GM04504 (cell line): ENCODE measurements at regions not wholly inside any gene's neighbourhood (a gene's known extent, or its start where the extent isn't known, plus 50 kb on each side); places are given as distances from the start of the nearest gene placed in this dataset.
"Not testable (repeated sequence)": the region's sequence is repeated elsewhere in the genome, so short reads cannot be mapped to it uniquely, and the experiment has no call there.

ENCODE experiments used
- DNase-seq: peaks from one replicate; pipeline ENCODE4 v3.0.0-alpha.2; 2012; ENCODE audit warnings: low read depth

GRCh38 chr17:74117087-74117698, 86.3 kb upstream of the RPL38 start:
- DNase-seq, result no peak

- no peak for DNase-seq
Observed at GRCh38 chr17:74117999-74118421, 85.5 kb upstream of the RPL38 start.

- DNase-seq, result no peak
Observed at GRCh38 chr17:74118504-74118903, 85.0 kb upstream of the RPL38 start.

- DNase-seq, result no peak
Observed at GRCh38 chr17:74119049-74119580, 84.4 kb upstream of the RPL38 start.

GRCh38 chr17:74119965-74120364, 83.5 kb upstream of the RPL38 start:
- no peak for DNase-seq

GRCh38 chr17:74123350-74123749, 80.1 kb upstream of the RPL38 start:
- no peak for DNase-seq

- DNase-seq, result no peak
Observed at GRCh38 chr17:74123866-74124444, 79.5 kb upstream of the RPL38 start.

GRCh38 chr17:74125156-74125555, 78.3 kb upstream of the RPL38 start:
- DNase-seq, result no peak

GRCh38 chr17:74126179-74126900, 77.1 kb upstream of the RPL38 start:
- DNase-seq, result no peak

- no peak for DNase-seq
Observed at GRCh38 chr17:74126959-74127358, 76.5 kb upstream of the RPL38 start.

- DNase-seq, result no peak
Observed at GRCh38 chr17:74128456-74129211, 74.8 kb upstream of the RPL38 start.

GRCh38 chr17:74129800-74130199, 73.7 kb upstream of the RPL38 start:
- not testable (repeated sequence) for DNase-seq

- no peak for DNase-seq
Observed at GRCh38 chr17:74130276-74130675, 73.2 kb upstream of the RPL38 start.

GRCh38 chr17:74130841-74131240, 72.6 kb upstream of the RPL38 start:
- DNase-seq, result no peak

GRCh38 chr17:74132354-74132753, 71.1 kb upstream of the RPL38 start:
- no peak for DNase-seq

- no peak for DNase-seq
Observed at GRCh38 chr17:74133740-74134139, 69.7 kb upstream of the RPL38 start.

- not testable (repeated sequence) for DNase-seq
Observed at GRCh38 chr17:74134234-74134633, 69.2 kb upstream of the RPL38 start.

- DNase-seq, result no peak
Observed at GRCh38 chr17:74134991-74135390, 68.5 kb upstream of the RPL38 start.

GRCh38 chr17:74135391-74136167, 67.9 kb upstream of the RPL38 start:
- DNase-seq, result no peak

- no peak for DNase-seq
Observed at GRCh38 chr17:74137416-74137815, 66.1 kb upstream of the RPL38 start.

- DNase-seq, result no peak
Observed at GRCh38 chr17:74139120-74139519, 64.4 kb upstream of the RPL38 start.

- DNase-seq, result no peak
Observed at GRCh38 chr17:74140282-74140681, 63.2 kb upstream of the RPL38 start.
